K562 (cell line): ENCODE measurements at regions not wholly inside any gene's neighbourhood (a gene's known extent, or its start where the extent isn't known, plus 50 kb on each side); places are given as distances from the start of the nearest gene placed in this dataset.

ENCODE experiments used
- CBX5 ChIP-seq: IDR thresholded peaks from 2 replicates; pipeline ENCODE4 v1.6.1; 2014; ENCODE audit warnings: low read depth, borderline replicate concordance
- CC2D1A ChIP-seq: fragments of 450-650 bp; IDR thresholded peaks from 2 replicates; pipeline ENCODE4 v1.6.1; 2017; ENCODE audit warnings: mild to moderate bottlenecking
- CCAR2 ChIP-seq: fragments of 200-400 bp; formaldehyde crosslinking; IDR thresholded peaks from 2 replicates; pipeline ENCODE4 v1.6.1; 2017; ENCODE audit warnings: mild to moderate bottlenecking, low read depth, low read length
- EHMT2 ChIP-seq: fragments of 450-650 bp; IDR thresholded peaks from 2 replicates; pipeline ENCODE4 v1.6.1; 2018; ENCODE audit warnings: antibody characterized with exemption
- ELF1 ChIP-seq: fragments of 200-800 bp; sonication (Bioruptor generic); IDR thresholded peaks from 2 replicates; pipeline ENCODE4 v1.6.1; 2016; ENCODE audit warnings: missing genetic modification characterization, missing compliant biosample characterization
- HMGN3 ChIP-seq: IDR thresholded peaks from 2 replicates; pipeline ENCODE4 v1.6.1; 2011; ENCODE audit warnings: borderline replicate concordance, low read depth, mild to moderate bottlenecking, mixed read lengths, low read length; ENCODE audit not compliant: insufficient read length; ENCODE audit errors: extremely low read depth
- MTA3 ChIP-seq: fragments of 450-650 bp; formaldehyde crosslinking; IDR thresholded peaks from 2 replicates; pipeline ENCODE4 v1.6.1; 2017; ENCODE audit warnings: mild to moderate bottlenecking, borderline replicate concordance
- PBX2 ChIP-seq, 2 experiments: IDR thresholded peaks in 1 of 2; conservative IDR thresholded peaks in 1 of 2; 2 replicates each; pipeline ENCODE4 v1.6.1; 2016; ENCODE audit warnings: low read depth in 2 of 2, mild to moderate bottlenecking in 1 of 2, missing compliant biosample characterization in 1 of 2, missing genetic modification characterization in 1 of 2, moderate library complexity in 1 of 2
- RBM15 ChIP-seq: fragments of 200-400 bp; formaldehyde crosslinking; IDR thresholded peaks from 2 replicates; pipeline ENCODE4 v1.6.1; 2018; ENCODE audit warnings: mild to moderate bottlenecking, low read length, moderate library complexity; ENCODE audit not compliant: insufficient read depth
- RUNX1 ChIP-seq: sonication (generic); IDR thresholded peaks from 2 replicates; pipeline ENCODE4 v1.6.1; 2016; ENCODE audit warnings: antibody characterized with exemption, low read depth
- SLC30A9 ChIP-seq: fragments of 250-450 bp; sonication (Bioruptor Pico); IDR thresholded peaks from 2 replicates; pipeline ENCODE4 v1.8.0; 2022; ENCODE audit warnings: mild to moderate bottlenecking, moderate library complexity
- SMARCE1 ChIP-seq: fragments of 450-650 bp; IDR thresholded peaks from 2 replicates; pipeline ENCODE4 v1.7.1; 2016; ENCODE audit warnings: mild to moderate bottlenecking
- TAF9B ChIP-seq: fragments of 450-650 bp; IDR thresholded peaks from 2 replicates; pipeline ENCODE4 v1.6.1; 2018; ENCODE audit warnings: mild to moderate bottlenecking; ENCODE audit not compliant: partially characterized antibody
- TFAM ChIP-seq: fragments of 250-450 bp; sonication (Bioruptor Pico); conservative IDR thresholded peaks from 2 replicates; pipeline ENCODE4 v1.5.0; 2021; ENCODE audit warnings: mild to moderate bottlenecking, moderate library complexity
- TRIM28 ChIP-seq: fragments of 450-650 bp; IDR thresholded peaks from 2 replicates; pipeline ENCODE4 v1.6.1; 2017
- TSHZ1 ChIP-seq: fragments of 250-450 bp; sonication (Bioruptor Pico); IDR thresholded peaks from 2 replicates; pipeline ENCODE4 v1.4.0; 2020; ENCODE audit warnings: mild to moderate bottlenecking, moderate library complexity
- ZNF395 ChIP-seq: fragments of 200-800 bp; sonication (Bioruptor generic); IDR thresholded peaks from 2 replicates; pipeline ENCODE4 v1.6.1; 2017; ENCODE audit warnings: missing genetic modification characterization, missing compliant biosample characterization
- ZNF408 ChIP-seq: fragments of 250-450 bp; sonication (Bioruptor Pico); IDR thresholded peaks from 2 replicates; pipeline ENCODE4 v1.4.0; 2020; ENCODE audit warnings: low read depth, mild to moderate bottlenecking, moderate library complexity
- ZNF512 ChIP-seq: IDR thresholded peaks from 2 replicates; pipeline ENCODE4 v1.6.1; 2016; ENCODE audit warnings: missing genetic modification characterization, missing compliant biosample characterization
- ZNF707 ChIP-seq: fragments of 250-450 bp; sonication (Bioruptor Pico); conservative IDR thresholded peaks from 2 replicates; pipeline ENCODE4 v1.8.0; 2022; ENCODE audit warnings: inconsistent platforms, mild to moderate bottlenecking, moderate library complexity
- ZNF778 ChIP-seq: fragments of 450-650 bp; formaldehyde crosslinking; IDR thresholded peaks from 2 replicates; pipeline ENCODE4 v1.4.0; 2020; ENCODE audit warnings: mild to moderate bottlenecking, moderate library complexity

GRCh38 chr15:63436872-63437375 is 55.3 kb upstream of the CA12 start (continued):
- peak; percentile 50; the same call in 1 of the 2 replicates for TF ChIP-seq TRIM28
- no peak for TF ChIP-seq RUNX1
- TF ChIP-seq PBX2 (CRISPR knock-in tag; IDR thresholded peaks at IDR 0.05; ENCODE audit: low read depth) = no peak
- TF ChIP-seq PBX2 (tag; conservative IDR thresholded peaks at IDR 0.05; ENCODE audit: low read depth) = peak; percentile 38; the same call in 1 of the 2 replicates
- TF ChIP-seq RBM15 = no peak
- TF ChIP-seq CCAR2 = no peak
- TF ChIP-seq HMGN3 = no peak
- TF ChIP-seq ZNF512 (tag) = no peak
- peak; percentile 69 for TF ChIP-seq ELF1
- no peak for TF ChIP-seq TSHZ1 (CRISPR knock-in tag)
- no peak for TF ChIP-seq ZNF778
- no peak for TF ChIP-seq CC2D1A
- TF ChIP-seq MTA3 = peak; percentile 47; the same call in 1 of the 2 replicates
- TF ChIP-seq TAF9B = no peak
- TF ChIP-seq SMARCE1 = peak; percentile 37; the same call in 1 of the 2 replicates
- peak; percentile 71; the same call in 1 of the 2 replicates for TF ChIP-seq EHMT2
- TF ChIP-seq CBX5 = no peak
- no peak for TF ChIP-seq SLC30A9 (CRISPR knock-in tag)
- TF ChIP-seq ZNF707 (CRISPR knock-in tag) = no peak
- TF ChIP-seq TFAM (CRISPR knock-in tag) = no peak
- TF ChIP-seq ZNF408 (CRISPR knock-in tag) = no peak
- TF ChIP-seq ZNF395 (CRISPR knock-in tag) = no peak
